Suprapubic skin (tissue), 4 donors: ENCODE measurements at regions not wholly inside any gene's neighbourhood (a gene's known extent, or its start where the extent isn't known, plus 50 kb on each side); places are given as distances from the start of the nearest gene placed in this dataset.

ENCODE experiments used
- DNase-seq, 2 donors: peaks; one replicate each; pipeline ENCODE4 v3.0.0-alpha.2; 2019; ENCODE audit warnings: low spot score in 2 of 2
- H3K27ac ChIP-seq: fragments of 200-600 bp; sonication (generic); one replicate; pipeline ENCODE4 v1.5.1; 2019
- H3K27me3 ChIP-seq: fragments of 200-600 bp; sonication (generic); one replicate; pipeline ENCODE4 v1.5.1; 2019
- H3K36me3 ChIP-seq: fragments of 200-600 bp; sonication (generic); one replicate; pipeline ENCODE4 v1.5.1; 2019
- H3K4me1 ChIP-seq: fragments of 200-600 bp; sonication (generic); one replicate; pipeline ENCODE4 v1.5.1; 2019
- H3K4me3 ChIP-seq: fragments of 200-600 bp; sonication (generic); one replicate; pipeline ENCODE4 v1.5.1; 2019; ENCODE audit warnings: mild to moderate bottlenecking
- H3K9me3 ChIP-seq: fragments of 200-600 bp; sonication (generic); one replicate; pipeline ENCODE4 v1.5.1; 2019
- EP300 ChIP-seq: sonication (generic); formaldehyde crosslinking; IDR thresholded peaks from one replicate; pipeline ENCODE4 v1.6.1; 2017; ENCODE audit warnings: antibody characterized with exemption
- POLR2A ChIP-seq, 2 donors: fragments of 450-650 bp; IDR thresholded peaks; one replicate each; pipeline ENCODE4 v1.6.1; 2017; ENCODE audit warnings: antibody characterized with exemption in 2 of 2, mild to moderate bottlenecking in 2 of 2, moderate library complexity in 2 of 2
- POLR2AphosphoS5 ChIP-seq, 3 donors: sonication (generic); formaldehyde crosslinking; IDR thresholded peaks; one replicate each; pipeline ENCODE4 v1.6.1; 2017; ENCODE audit warnings: antibody characterized with exemption in 3 of 3
- WGBS: methylation state at CpG from one replicate; pipeline ENCODE4 v1.1.5; 2018; 5-methylcytosine and 5-hydroxymethylcytosine counted together
- TF ChIP-seq, protein P1 (sequence below), 2 donors: fragments of 200-600 bp in 1 of 2; fragments of 450-650 bp in 1 of 2; sonication (generic) in 1 of 2; IDR thresholded peaks; one replicate each; pipeline ENCODE4 v1.5.1; 2016 to 2019; ENCODE audit warnings: antibody characterized with exemption in 2 of 2, mild to moderate bottlenecking in 1 of 2, moderate library complexity in 1 of 2

DNA sequence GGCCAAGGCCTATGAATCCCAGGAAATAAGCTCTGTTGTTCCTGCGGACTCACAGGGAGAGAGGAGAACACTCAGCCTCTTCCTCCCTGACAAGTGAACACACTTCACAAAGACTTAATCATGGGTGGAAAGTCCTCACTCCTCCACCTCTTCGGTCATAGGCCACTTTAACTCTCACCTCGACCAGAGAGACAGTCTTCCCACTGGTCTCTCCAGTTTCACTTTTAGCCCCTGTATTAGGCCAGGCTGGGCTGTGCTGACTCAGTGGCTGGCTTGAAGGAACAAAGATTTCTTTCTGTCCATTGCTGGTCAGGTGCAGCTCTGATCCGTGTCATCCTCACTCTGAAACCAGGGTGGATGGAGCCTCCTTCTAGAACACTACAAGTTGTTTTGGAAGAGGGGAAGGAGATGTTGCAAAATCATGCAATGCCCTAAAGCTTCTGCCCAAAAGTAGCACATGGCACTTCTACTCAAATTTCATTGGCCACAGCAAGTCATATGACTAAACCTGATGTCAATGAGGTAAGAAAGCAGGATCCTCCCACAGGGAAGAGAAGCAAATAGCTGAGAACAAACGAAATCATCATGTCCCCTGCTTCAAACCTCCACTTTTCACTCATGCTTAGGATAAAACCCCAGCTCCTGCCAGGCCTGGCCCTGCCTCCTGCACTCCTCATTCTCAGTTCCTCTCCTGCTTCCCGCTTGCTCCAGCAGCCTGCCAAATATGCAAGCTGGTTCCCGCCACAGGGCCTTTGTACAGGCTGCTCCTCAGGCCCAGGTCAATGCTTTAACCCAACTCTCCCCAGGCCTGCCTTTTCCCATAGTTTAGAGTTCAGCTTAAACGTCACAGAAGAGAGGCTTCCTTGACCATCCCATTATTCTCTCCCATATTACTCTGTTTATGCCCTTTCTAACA is 150.5 kb upstream of the RUNX3 start:
- Histone ChIP-seq H3K9me3 (no peaks in the 10 kb centered on the region), H3K4me3 (no peak overlapping the region), H3K4me1 (no peaks in the 10 kb centered on the region), H3K27me3 (no peaks in the 10 kb centered on the region), H3K27ac (peak overlapping the region; percentile 50), H3K36me3 (no peaks in the 10 kb centered on the region)
- 76% methylated on average over 8 of the region's 8 CpGs for WGBS
- DNase-seq, result no peak
- TF ChIP-seq POLR2A (IDR thresholded peaks at IDR 0.05) (no peak), EP300 (no peak), POLR2AphosphoS5 (IDR thresholded peaks at IDR 0.05) (no peak)
- TF ChIP-seq, protein P1, sequence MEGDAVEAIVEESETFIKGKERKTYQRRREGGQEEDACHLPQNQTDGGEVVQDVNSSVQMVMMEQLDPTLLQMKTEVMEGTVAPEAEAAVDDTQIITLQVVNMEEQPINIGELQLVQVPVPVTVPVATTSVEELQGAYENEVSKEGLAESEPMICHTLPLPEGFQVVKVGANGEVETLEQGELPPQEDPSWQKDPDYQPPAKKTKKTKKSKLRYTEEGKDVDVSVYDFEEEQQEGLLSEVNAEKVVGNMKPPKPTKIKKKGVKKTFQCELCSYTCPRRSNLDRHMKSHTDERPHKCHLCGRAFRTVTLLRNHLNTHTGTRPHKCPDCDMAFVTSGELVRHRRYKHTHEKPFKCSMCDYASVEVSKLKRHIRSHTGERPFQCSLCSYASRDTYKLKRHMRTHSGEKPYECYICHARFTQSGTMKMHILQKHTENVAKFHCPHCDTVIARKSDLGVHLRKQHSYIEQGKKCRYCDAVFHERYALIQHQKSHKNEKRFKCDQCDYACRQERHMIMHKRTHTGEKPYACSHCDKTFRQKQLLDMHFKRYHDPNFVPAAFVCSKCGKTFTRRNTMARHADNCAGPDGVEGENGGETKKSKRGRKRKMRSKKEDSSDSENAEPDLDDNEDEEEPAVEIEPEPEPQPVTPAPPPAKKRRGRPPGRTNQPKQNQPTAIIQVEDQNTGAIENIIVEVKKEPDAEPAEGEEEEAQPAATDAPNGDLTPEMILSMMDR (IDR thresholded peaks at IDR 0.05), result no peak

DNA sequence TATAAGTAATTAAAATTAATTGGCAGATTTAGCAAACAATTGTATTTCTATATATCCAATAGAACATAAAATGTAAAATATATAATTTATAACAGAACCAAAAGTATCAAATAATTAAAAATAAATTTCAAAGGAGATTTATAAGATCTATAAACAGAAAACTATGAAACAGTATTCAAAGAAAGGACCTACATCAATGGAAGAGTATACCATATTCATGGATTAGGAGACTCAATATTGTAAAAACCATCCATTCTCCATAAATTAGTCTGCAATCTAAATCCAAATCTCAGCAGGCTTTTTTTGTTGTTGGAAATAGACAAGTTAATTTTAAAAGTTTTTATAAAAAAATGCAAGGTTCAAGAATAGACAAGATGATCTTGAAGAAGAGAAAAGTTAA is 149.0 kb upstream of the RUNX3 start:
- no peak overlapping the region for H3K27ac ChIP-seq
- no peak for DNase-seq
- no peak overlapping the region for H3K4me3 ChIP-seq
- no peaks in the 10 kb centered on the region for H3K36me3 ChIP-seq
- H3K27me3 ChIP-seq, result no peaks in the 10 kb centered on the region
- no peaks in the 10 kb centered on the region for H3K4me1 ChIP-seq
- H3K9me3 ChIP-seq, result no peaks in the 10 kb centered on the region
- no peak for TF ChIP-seq POLR2AphosphoS5 (IDR thresholded peaks at IDR 0.05)
- TF ChIP-seq EP300, result no peak
- TF ChIP-seq, protein P1 (IDR thresholded peaks at IDR 0.05), result no peak
- no peak for TF ChIP-seq POLR2A (IDR thresholded peaks at IDR 0.05)

DNA sequence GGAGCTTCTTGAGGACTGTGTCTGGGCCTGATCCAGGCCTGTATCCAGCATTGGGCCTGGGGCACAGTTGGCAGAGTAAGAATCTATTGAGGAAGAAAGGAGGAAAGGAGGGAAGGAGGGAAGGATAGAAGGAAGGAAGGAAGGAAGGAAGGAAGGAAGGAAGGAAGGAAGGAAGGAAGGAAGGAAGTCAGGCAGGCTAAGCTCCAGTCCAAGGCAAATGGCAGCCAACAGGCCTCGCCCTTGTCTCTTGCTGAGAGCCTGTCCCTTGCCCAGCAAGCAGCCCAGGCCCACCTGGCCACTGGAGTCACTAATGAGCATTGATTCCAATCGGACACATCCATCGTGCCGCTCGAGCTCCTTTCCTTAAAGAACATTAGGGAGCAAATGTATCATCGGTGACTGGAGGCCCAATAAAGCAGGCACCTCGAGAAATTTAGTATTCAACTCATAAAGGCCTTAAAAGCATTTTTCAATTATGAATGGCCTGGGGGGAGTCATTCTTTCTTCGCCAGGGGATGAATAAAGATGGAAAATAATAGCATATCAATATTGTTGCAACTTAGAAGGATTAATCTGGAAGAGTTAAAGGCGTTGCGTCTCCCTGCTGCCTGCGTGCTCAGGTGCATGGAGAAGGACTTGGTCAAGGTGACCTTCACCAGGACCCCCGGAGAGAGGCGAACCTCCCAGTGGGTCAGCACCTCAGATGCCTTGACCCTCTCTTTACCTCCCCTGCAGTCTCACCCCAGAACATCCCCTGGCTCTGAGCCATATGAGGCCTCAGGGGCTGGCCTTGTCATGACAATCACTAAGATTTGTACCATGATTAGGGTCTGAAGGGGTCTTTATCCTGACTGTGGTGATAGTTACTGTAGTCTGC is 144.5 kb upstream of the RUNX3 start:
- Histone ChIP-seq H3K4me1 (no peaks in the 10 kb centered on the region), H3K27me3 (no peaks in the 10 kb centered on the region), H3K36me3 (no peaks in the 10 kb centered on the region), H3K4me3 (no peak overlapping the region), H3K27ac (no peak overlapping the region), H3K9me3 (no peaks in the 10 kb centered on the region)
- DNase-seq, result no peak
- WGBS, result 82% methylated on average over 11 of the region's 13 CpGs
- TF ChIP-seq EP300 (no peak), POLR2AphosphoS5 (IDR thresholded peaks at IDR 0.05) (no peak), POLR2A (IDR thresholded peaks at IDR 0.05) (no peak)
- TF ChIP-seq, protein P1 (IDR thresholded peaks at IDR 0.05), result no peak

DNA sequence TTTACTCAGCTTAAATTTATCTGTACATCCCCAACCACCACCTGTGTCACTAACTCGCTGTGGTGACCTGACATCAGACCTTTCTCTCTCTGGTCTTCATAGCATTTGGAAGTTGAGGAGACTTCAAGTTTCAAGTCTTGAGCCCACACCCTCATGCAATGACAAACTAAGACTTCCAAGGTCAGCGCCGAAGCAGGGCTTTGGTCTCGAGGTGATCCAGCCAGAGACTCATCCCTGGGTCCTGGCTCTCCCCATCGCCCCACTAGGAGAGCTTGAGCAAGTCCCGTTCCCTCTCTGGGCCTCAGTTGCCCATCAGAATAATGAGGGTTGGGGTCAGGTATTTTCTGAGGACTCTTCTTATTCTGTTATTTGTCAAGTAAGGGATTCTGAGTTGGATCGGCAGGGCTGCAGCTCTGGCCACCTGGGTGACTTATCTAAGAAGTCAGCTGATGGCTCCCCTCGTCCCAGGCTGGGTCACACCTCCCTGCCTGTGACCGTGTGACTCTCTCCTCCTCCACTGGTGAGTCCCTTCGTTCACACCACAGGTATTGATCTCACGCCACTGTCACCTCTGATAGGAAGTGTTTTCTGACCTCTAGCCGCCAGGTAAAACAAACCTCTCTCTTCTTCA is 143.7 kb upstream of the RUNX3 start:
- no peak for TF ChIP-seq EP300
- no peak for TF ChIP-seq POLR2AphosphoS5 (IDR thresholded peaks at IDR 0.05)
- no peak for TF ChIP-seq POLR2A (IDR thresholded peaks at IDR 0.05)
- TF ChIP-seq, protein P1 (IDR thresholded peaks at IDR 0.05), result no peak
- DNase-seq, result no peak
- Histone ChIP-seq H3K9me3 (no peaks in the 10 kb centered on the region), H3K4me3 (no peak overlapping the region), H3K27me3 (no peaks in the 10 kb centered on the region), H3K4me1 (no peaks in the 10 kb centered on the region), H3K27ac (no peak overlapping the region), H3K36me3 (no peaks in the 10 kb centered on the region)
- 92% methylated on average over 12 of the region's 12 CpGs for WGBS
